K562 (cell line): ENCODE measurements at regions not wholly inside any gene's neighbourhood (a gene's known extent, or its start where the extent isn't known, plus 50 kb on each side); places are given as distances from the start of the nearest gene placed in this dataset.
"Not testable (repeated sequence)": the region's sequence is repeated elsewhere in the genome, so short reads cannot be mapped to it uniquely, and the experiment has no call there.

ENCODE experiments used
- ATAC-seq: fragments of 200-7000 bp; cut with Tn5 transposase; 3 replicates; pipeline ENCODE4 v1.9.1; 2020; ENCODE audit warnings: moderate library complexity
- BruUV-seq: library from RNA; stranded (reverse); fragments of 400-500 nt; replicated peaks from 2 replicates; lab custom pipeline; 2021; lab: Mats Ljungman, UMichigan
- CTCF ChIA-PET: fragments of 300-600 bp; formaldehyde crosslinking; extraction: SDS; loops from one replicate; lab custom pipeline; 2021; ENCODE audit warnings: low intra/inter-chr PET ratio; lab: Yijun Ruan, JAX
- POLR2A ChIA-PET: fragments of 300-600, 350-650 bp; sonication (Branson Sonifier 250); formaldehyde crosslinking; extraction: SDS; loops from one replicate; lab custom pipeline; 2021; ENCODE audit warnings: antibody characterized with exemption, inconsistent platforms; lab: Yijun Ruan, JAX
- DNase-seq, 4 experiments: peaks; one replicate each; pipeline versions ENCODE4 v3.0.0 to v3.0.0-alpha.2; 2011 to 2018; ENCODE audit warnings: low spot score in 3 of 4, mixed read lengths in 3 of 4; ENCODE audit errors: extremely low read depth in 1 of 4
- FAIRE-seq: peaks from 2 replicates; lab custom pipeline; 2011; peaks lifted over from hg19 to GRCh38; lab: Jason Lieb, UNC
- H2AFZ ChIP-seq: 2 replicates; pipeline ENCODE4 v1.6.0; 2011; ENCODE audit warnings: low read depth, low read length, control low read depth, inconsistent platforms
- H3K27ac ChIP-seq: fragments of 200-600 bp; 3 replicates; pipeline ENCODE4 v1.8.0; 2011; ENCODE audit warnings: low read depth, mild to moderate bottlenecking, control low read depth, inconsistent platforms, low read length, moderate library complexity, mixed read lengths; ENCODE audit errors: extremely low read depth
- H3K27me3 ChIP-seq, 2 experiments: fragments of 300-600 bp in 1 of 2; 2 replicates in 1 of 2; 3 replicates in 1 of 2; pipeline versions ENCODE4 v1.6.0 to v1.8.0; 2011; ENCODE audit warnings: inconsistent platforms in 2 of 2, low read length in 2 of 2, mild to moderate bottlenecking in 1 of 2, mixed read lengths in 1 of 2, moderate library complexity in 1 of 2; ENCODE audit not compliant: control insufficient read depth in 2 of 2, insufficient read depth in 2 of 2
- H3K36me3 ChIP-seq: fragments of 300-600 bp; 3 replicates; pipeline ENCODE4 v1.8.0; 2011; ENCODE audit warnings: mild to moderate bottlenecking, low read length, inconsistent platforms; ENCODE audit not compliant: control insufficient read depth, insufficient read depth
- H3K4me1 ChIP-seq, 2 experiments: fragments of 200-600 bp in 1 of 2; replicated peaks in 1 of 2; 2 replicates in 1 of 2; 3 replicates in 1 of 2; pipeline versions ENCODE4 v1.5.1 to v1.8.0; 2011; ENCODE audit warnings: inconsistent platforms in 2 of 2, low read length in 2 of 2, mild to moderate bottlenecking in 1 of 2, mixed read lengths in 1 of 2, moderate library complexity in 1 of 2; ENCODE audit not compliant: control insufficient read depth in 2 of 2, insufficient read depth in 2 of 2
- H3K4me2 ChIP-seq: 2 replicates; pipeline ENCODE4 v1.6.1; 2011; ENCODE audit warnings: low read length, control low read depth, inconsistent platforms, mixed read lengths; ENCODE audit not compliant: insufficient read depth
- H3K4me3 ChIP-seq: fragments of 200-600 bp; sonication (generic), shearing (Covaris generic); 2 replicates; pipeline ENCODE4 v1.5.1; 2016; ENCODE audit warnings: control low read depth, inconsistent platforms
- H3K79me2 ChIP-seq: fragments of 200-600 bp; 3 replicates; pipeline ENCODE4 v1.8.0; 2011; ENCODE audit warnings: low read length, inconsistent platforms; ENCODE audit not compliant: control insufficient read depth, insufficient read depth
- H3K9ac ChIP-seq, 2 experiments: 2 replicates each; pipeline versions ENCODE4 v1.6.0 to v1.6.1; 2011; ENCODE audit warnings: low read depth in 2 of 2, low read length in 2 of 2, control low read depth in 1 of 2, inconsistent platforms in 1 of 2, mild to moderate bottlenecking in 1 of 2, mixed read lengths in 1 of 2; ENCODE audit not compliant: insufficient read depth in 1 of 2
- H3K9me1 ChIP-seq: one replicate; pipeline ENCODE4 v1.6.0; 2011; ENCODE audit warnings: inconsistent platforms, mild to moderate bottlenecking, low read length, moderate library complexity; ENCODE audit not compliant: control insufficient read depth, insufficient read depth
- H3K9me3 ChIP-seq: replicated peaks from 2 replicates; pipeline ENCODE4 v1.5.1; 2011; ENCODE audit warnings: low read depth, low read length, inconsistent platforms; ENCODE audit not compliant: control insufficient read depth, insufficient read depth
- H4K20me1 ChIP-seq: replicated peaks from 2 replicates; pipeline ENCODE4 v1.6.1; 2011; ENCODE audit warnings: low read length, inconsistent platforms, mixed read lengths; ENCODE audit not compliant: control insufficient read depth, insufficient read depth
- ARNT ChIP-seq, 2 experiments: fragments of 450-650 bp; IDR thresholded peaks; 2 replicates each; pipeline ENCODE4 v1.6.1; 2016; ENCODE audit warnings: mild to moderate bottlenecking in 1 of 2
- EGR1 ChIP-seq: fragments of 450-650 bp; conservative IDR thresholded peaks from 2 replicates; pipeline ENCODE4 v1.6.1; 2017; ENCODE audit warnings: mild to moderate bottlenecking
- SIRT6 ChIP-seq: IDR thresholded peaks from one replicate; pipeline ENCODE4 v1.6.1; 2012; ENCODE audit warnings: low read depth, mild to moderate bottlenecking, control low read depth, inconsistent platforms, low read length, moderate library complexity
- SRF ChIP-seq, 2 experiments: fragments of 250-450, 450-650 bp in 1 of 2; sonication (Bioruptor Pico) in 1 of 2; sonication (generic) in 1 of 2; formaldehyde crosslinking; IDR thresholded peaks; 2 replicates each; pipeline versions ENCODE4 v1.5.0 to v1.5.1; 2020 to 2022; ENCODE audit warnings: mild to moderate bottlenecking in 1 of 2, missing genetic modification reagents in 1 of 2
- TEAD1 ChIP-seq, 2 experiments: fragments of 450-650 bp in 1 of 2; sonication (generic) in 1 of 2; formaldehyde crosslinking; IDR thresholded peaks; 2 replicates each; pipeline versions ENCODE4 v1.4.0 to v1.8.0; 2020 to 2022; ENCODE audit warnings: mild to moderate bottlenecking in 2 of 2, missing genetic modification reagents in 1 of 2
- ZFP1 ChIP-seq: fragments of 450-650 bp; formaldehyde crosslinking; IDR thresholded peaks from 2 replicates; pipeline ENCODE4 v1.4.0; 2020; ENCODE audit warnings: mild to moderate bottlenecking, mixed read lengths
- ZNF23 ChIP-seq: fragments of 250-450 bp; sonication (Bioruptor Pico); IDR thresholded peaks from 2 replicates; pipeline ENCODE4 v1.4.0; 2020; ENCODE audit warnings: mild to moderate bottlenecking
- ZNF444 ChIP-seq: fragments of 250-450 bp; sonication (Bioruptor Pico); IDR thresholded peaks from 2 replicates; pipeline ENCODE4 v1.4.0; 2020; ENCODE audit warnings: mild to moderate bottlenecking, moderate library complexity
- ZNF75A ChIP-seq: fragments of 450-650 bp; formaldehyde crosslinking; IDR thresholded peaks from 2 replicates; pipeline ENCODE4 v1.4.0; 2020; ENCODE audit warnings: mild to moderate bottlenecking
- WGBS: fragments of 100-300 bp; shearing (Covaris generic); methylation state at CpG from one replicate; pipeline ENCODE4 v1.1.6; 2016; ENCODE audit warnings: low coverage, mixed read lengths; ENCODE audit not compliant: insufficient coverage; ENCODE audit errors: missing lambda C conversion rate; 5-methylcytosine and 5-hydroxymethylcytosine counted together
- in situ Hi-C: fragments of 300-500 bp; cut with MboI; formaldehyde crosslinking; loops from 4 replicates; pipeline ENCODE4 v1.15.0; 2018; ENCODE audit warnings: inconsistent platforms, mixed read lengths
- intact Hi-C: fragments of 100-400 bp; cut with micrococcal nuclease; formaldehyde crosslinking; loops from 2 replicates; pipeline ENCODE4 v1.14.2; 2022
- TF ChIP-seq, protein P1 (sequence below): fragments of 250-450 bp; sonication (Bioruptor Pico); IDR thresholded peaks from 2 replicates; pipeline ENCODE4 v1.4.0; 2020; ENCODE audit warnings: borderline replicate concordance
- TF ChIP-seq, protein P2 (sequence below), 3 experiments: fragments of 200-800 bp in 1 of 3; sonication (Bioruptor generic) in 1 of 3; sonication (generic) in 1 of 3; formaldehyde crosslinking in 1 of 3; IDR thresholded peaks; 2 replicates each; pipeline versions ENCODE4 v1.6.1 to v1.8.0; 2016 to 2022; ENCODE audit warnings: mild to moderate bottlenecking in 2 of 3, missing compliant biosample characterization in 2 of 3, missing genetic modification characterization in 2 of 3, missing genetic modification reagents in 1 of 3
- TF ChIP-seq, protein P3 (sequence below): fragments of 200-800 bp; sonication (Bioruptor generic); IDR thresholded peaks from 2 replicates; pipeline ENCODE4 v1.6.1; 2017; ENCODE audit warnings: missing genetic modification characterization, missing compliant biosample characterization

DNA sequence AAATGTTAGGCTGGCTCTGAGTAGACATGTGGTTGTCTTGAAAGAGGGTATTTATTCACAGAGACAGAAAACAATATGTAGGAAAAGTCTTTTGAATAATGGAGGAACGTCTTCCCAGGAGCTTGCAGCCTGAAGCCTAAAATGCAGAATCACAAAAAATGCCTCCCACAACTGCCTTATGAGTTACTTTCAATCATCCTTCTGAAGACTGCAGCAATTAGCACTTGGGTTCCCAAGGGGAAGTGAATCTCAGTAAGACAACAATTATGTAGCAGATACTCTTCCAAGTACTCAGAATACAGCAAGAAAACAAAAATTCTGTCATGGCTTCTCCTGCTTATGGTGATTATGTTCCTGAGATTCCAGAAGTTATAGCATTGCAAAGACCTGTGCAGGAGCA is 166.6 kb upstream of the TBL1X start:
- H3K9me3 ChIP-seq = no peaks in the 10 kb centered on the region
- BruUV-seq = no TSS peak
- no peaks in the 10 kb centered on the region for H3K4me1 ChIP-seq
- DNase-seq (no peak), FAIRE-seq (no peak), ATAC-seq (no peak)
- no peaks in the 10 kb centered on the region for H4K20me1 ChIP-seq
- H3K27ac ChIP-seq = no peak overlapping the region
- in situ Hi-C loops (no loop called here), intact Hi-C loops (no loop called here)
- ChIA-PET POLR2A (interaction anchor here (0.8 to 0.9 kb wide), 2 partner anchors 165 to 371 kb away, joined by 3 read pairs; no protein-coding TSS in a partner anchor), CTCF (no interaction called here)
- no peaks in the 10 kb centered on the region for H3K9me1 ChIP-seq
- H2AFZ ChIP-seq = no peak overlapping the region
- H3K79me2 ChIP-seq = no peaks in the 10 kb centered on the region
- peaks cover 13 to 14% of the 10 kb centered on the region in 2 experiments for H3K27me3 ChIP-seq
- H3K36me3 ChIP-seq = no peaks in the 10 kb centered on the region
- WGBS = 0% methylated on average over 1 of the region's 1 CpG
- H3K4me2 ChIP-seq = no peak overlapping the region
- no peak overlapping the region for H3K4me3 ChIP-seq
- H3K9ac ChIP-seq = no peak overlapping the region
- TF ChIP-seq ARNT (IDR thresholded peaks at IDR 0.05) = no peak
- TF ChIP-seq, protein P1, sequence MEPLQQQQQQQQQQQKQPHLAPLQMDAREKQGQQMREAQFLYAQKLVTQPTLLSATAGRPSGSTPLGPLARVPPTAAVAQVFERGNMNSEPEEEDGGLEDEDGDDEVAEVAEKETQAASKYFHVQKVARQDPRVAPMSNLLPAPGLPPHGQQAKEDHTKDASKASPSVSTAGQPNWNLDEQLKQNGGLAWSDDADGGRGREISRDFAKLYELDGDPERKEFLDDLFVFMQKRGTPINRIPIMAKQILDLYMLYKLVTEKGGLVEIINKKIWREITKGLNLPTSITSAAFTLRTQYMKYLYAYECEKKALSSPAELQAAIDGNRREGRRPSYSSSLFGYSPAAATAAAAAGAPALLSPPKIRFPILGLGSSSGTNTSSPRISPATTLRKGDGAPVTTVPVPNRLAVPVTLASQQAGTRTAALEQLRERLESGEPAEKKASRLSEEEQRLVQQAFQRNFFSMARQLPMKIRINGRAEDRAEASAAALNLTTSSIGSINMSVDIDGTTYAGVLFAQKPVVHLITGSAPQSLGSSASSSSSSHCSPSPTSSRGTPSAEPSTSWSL (CRISPR knock-in tag) = no peak
- TF ChIP-seq, protein P2, sequence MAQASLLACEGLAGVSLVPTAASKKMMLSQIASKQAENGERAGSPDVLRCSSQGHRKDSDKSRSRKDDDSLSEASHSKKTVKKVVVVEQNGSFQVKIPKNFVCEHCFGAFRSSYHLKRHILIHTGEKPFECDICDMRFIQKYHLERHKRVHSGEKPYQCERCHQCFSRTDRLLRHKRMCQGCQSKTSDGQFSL (CRISPR knock-in tag; IDR thresholded peaks at IDR 0.05) = no peak
- TF ChIP-seq, protein P2 (tag; IDR thresholded peaks at IDR 0.05) = no peak
- no peak for TF ChIP-seq SRF (CRISPR knock-in tag; IDR thresholded peaks at IDR 0.05)
- TF ChIP-seq EGR1 = no peak
- TF ChIP-seq ZFP1 (CRISPR knock-in tag) = no peak
- no peak for TF ChIP-seq ZNF444 (CRISPR knock-in tag)
- TF ChIP-seq SIRT6 = no peak
- no peak for TF ChIP-seq ZNF23 (CRISPR knock-in tag)
- no peak for TF ChIP-seq ZNF75A
- TF ChIP-seq, protein P3, sequence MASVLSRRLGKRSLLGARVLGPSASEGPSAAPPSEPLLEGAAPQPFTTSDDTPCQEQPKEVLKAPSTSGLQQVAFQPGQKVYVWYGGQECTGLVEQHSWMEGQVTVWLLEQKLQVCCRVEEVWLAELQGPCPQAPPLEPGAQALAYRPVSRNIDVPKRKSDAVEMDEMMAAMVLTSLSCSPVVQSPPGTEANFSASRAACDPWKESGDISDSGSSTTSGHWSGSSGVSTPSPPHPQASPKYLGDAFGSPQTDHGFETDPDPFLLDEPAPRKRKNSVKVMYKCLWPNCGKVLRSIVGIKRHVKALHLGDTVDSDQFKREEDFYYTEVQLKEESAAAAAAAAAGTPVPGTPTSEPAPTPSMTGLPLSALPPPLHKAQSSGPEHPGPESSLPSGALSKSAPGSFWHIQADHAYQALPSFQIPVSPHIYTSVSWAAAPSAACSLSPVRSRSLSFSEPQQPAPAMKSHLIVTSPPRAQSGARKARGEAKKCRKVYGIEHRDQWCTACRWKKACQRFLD (CRISPR knock-in tag) = no peak
- no peak for TF ChIP-seq TEAD1 (CRISPR knock-in tag; IDR thresholded peaks at IDR 0.05)

DNA sequence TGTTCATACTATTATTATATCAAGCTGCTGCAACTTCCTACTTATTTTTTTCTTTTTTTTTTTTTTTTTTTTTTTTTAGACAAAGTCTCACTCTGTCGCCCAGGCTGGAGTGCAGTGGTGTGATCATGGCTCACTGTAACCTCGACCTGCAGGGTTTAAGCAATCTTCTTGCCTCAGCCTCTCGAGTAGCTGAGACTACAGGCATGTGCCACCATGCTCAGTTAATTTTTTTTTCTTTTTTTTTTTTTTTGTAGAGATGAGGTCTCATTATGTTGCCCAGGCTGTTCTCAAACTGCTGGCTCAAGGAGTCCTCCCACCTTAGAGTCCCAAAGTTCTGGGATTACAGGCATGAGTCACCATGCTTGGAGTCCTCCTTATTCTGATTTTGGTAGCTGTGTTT is 165.2 kb upstream of the TBL1X start:
- H3K4me3 ChIP-seq, H3K9me3 ChIP-seq, H3K9me1 ChIP-seq, in situ Hi-C loops, H3K27ac ChIP-seq, DNase-seq, H3K79me2 ChIP-seq, CTCF ChIA-PET, H2AFZ ChIP-seq, H3K36me3 ChIP-seq, H3K9ac ChIP-seq, H3K4me1 ChIP-seq, H4K20me1 ChIP-seq, H3K4me2 ChIP-seq, intact Hi-C loops, ATAC-seq, BruUV-seq, FAIRE-seq: not testable (repeated sequence)
- peaks cover 5 to 10% of the 10 kb centered on the region in 2 experiments; a peak in 4 of 5 replicates for H3K27me3 ChIP-seq
- WGBS = 0% methylated on average over 3 of the region's 3 CpGs
- POLR2A ChIA-PET = interaction anchor here (0.6 kb wide), 1 partner anchor 48 kb away, joined by 4 read pairs; no protein-coding TSS in a partner anchor
